VCaP (cell line): ENCODE measurements at regions not wholly inside any gene's neighbourhood (a gene's known extent, or its start where the extent isn't known, plus 50 kb on each side); places are given as distances from the start of the nearest gene placed in this dataset.

Experiments
- H3K27ac ChIP-seq: fragments of 450-650 bp; 2 replicates; pipeline ENCODE4 v1.5.1; 2017
- TF ChIP-seq, protein P1 (sequence below): fragments of 450-650 bp; conservative IDR thresholded peaks from 2 replicates; pipeline ENCODE4 v1.5.1; 2017; ENCODE audit warnings: mild to moderate bottlenecking, moderate library complexity

DNA sequence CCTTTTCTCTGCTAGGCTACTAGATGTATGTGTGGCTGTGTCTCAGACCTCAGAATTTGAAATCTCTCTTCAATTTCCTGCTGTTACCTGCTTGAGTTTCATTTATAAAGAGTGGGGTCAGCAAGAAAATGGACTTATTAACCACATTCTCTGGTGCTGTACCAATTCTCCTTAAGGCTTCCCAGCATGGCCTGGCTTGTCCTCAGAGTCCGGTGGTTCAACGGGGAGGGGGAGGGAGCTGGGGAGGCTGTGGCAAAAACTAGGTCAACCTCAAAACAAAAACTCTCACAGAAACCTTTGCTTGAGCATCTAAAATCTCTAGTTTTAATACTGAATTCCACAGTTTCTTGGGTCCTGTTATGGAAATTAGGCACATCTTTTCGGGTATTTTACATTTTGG is 389.1 kb upstream of the COBL start:
- TF ChIP-seq, protein P1, sequence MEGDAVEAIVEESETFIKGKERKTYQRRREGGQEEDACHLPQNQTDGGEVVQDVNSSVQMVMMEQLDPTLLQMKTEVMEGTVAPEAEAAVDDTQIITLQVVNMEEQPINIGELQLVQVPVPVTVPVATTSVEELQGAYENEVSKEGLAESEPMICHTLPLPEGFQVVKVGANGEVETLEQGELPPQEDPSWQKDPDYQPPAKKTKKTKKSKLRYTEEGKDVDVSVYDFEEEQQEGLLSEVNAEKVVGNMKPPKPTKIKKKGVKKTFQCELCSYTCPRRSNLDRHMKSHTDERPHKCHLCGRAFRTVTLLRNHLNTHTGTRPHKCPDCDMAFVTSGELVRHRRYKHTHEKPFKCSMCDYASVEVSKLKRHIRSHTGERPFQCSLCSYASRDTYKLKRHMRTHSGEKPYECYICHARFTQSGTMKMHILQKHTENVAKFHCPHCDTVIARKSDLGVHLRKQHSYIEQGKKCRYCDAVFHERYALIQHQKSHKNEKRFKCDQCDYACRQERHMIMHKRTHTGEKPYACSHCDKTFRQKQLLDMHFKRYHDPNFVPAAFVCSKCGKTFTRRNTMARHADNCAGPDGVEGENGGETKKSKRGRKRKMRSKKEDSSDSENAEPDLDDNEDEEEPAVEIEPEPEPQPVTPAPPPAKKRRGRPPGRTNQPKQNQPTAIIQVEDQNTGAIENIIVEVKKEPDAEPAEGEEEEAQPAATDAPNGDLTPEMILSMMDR: no peak
- no peak overlapping the region for H3K27ac ChIP-seq

DNA sequence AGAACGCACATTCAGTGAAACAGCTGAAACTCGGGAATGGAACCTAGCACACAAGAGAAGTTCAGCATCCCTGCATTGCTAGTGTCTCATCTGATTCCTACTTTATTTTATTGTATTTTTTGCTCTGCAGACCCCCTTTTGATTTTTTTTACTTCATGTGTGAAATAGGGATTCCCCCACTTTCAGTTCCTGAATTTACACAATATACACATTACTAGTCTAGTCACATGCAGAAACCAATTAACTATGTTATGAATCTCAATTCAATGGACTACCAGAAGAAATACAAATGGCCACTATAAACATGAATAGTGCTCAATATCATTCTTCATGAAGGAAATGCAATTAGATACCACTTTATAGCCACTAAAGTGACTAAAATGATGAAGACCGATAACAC is 386.1 kb upstream of the COBL start:
- no peak overlapping the region for H3K27ac ChIP-seq
- TF ChIP-seq, protein P1: no peak

DNA sequence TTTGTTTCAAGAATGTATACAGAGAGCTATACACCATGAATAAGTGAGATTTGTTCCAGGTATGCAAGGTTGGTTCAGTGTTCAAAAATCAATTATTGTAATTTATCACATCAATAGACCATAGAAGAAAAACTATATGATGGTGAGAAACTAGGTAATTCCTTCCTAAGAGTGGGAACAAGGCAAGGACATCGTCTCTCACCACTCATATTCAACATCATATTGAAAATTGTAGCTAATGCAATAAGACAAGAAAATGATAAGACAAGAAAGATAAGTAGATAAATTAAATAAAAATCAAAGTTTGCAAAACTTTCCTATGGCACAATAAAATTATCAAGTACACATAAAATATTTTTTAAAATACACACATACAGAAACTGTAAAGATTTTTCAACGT is 385.3 kb upstream of the COBL start:
- TF ChIP-seq, protein P1: no peak
- no peak overlapping the region for H3K27ac ChIP-seq

DNA sequence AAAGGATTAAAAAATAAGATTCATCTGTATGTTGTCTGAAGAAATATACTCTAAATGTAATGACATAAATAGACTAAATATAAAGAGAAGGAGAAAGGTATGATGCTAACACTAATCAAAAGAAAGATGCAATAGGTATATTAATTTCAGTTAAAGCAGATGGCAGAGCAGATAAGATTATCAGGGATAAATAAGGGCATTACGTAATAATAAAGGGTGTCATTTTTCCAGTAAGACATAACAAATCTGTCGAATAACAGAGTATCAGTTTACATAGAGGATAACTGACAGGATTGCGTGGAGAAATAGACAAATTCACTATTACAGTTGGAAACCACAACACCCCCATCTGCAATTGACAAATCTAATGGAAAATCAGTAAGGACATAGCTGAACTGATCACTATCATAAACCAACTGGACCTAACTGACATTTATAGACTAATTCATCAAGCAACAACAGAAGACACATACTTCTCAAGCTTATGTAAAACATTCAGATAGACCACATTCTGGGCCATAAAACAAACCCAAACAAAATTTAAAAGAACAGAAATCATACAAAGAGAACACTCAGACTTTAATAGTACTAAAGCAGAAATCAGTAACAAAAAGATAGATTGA is 384.1 kb upstream of the COBL start:
- H3K27ac ChIP-seq: no peak overlapping the region
- TF ChIP-seq, protein P1: no peak

DNA sequence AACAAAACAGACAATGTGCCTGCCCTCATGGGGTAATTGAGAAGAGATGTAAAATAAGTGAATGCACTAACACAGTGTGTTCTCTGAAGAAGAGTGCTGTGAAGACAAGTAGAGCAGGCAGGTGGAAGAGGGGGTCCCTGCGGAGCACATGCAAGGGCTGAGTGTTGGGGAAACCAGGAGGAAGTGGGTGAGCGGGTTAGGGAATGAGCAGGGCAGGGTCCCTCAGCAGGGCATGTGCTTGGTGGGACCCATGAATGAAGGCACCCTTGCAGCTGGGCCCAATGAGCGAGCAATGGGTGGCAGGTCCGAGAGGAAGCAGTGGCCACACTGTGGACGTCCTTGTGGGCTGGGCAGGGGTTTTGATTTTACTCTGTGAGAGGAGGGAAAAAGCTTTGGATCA is 376.6 kb upstream of the COBL start:
- no peak overlapping the region for H3K27ac ChIP-seq
- TF ChIP-seq, protein P1: no peak

DNA sequence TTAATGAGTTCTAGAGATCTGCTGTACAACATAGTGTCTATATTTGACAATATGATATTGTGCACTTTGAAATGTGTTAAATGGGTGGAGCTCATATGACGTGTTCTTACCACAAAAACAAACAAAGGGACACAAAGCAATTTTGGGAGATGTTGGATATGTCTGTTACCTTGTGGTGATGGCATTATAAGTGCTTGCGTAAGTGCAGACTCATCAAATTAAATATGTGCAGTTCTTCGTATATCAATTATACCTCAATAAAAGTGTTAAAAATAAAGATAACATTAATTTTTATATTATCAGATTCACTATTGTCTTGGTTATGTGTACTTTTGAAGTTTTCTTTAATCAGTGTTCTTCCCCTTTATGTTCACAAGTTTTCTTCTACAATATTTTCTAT is 372.9 kb upstream of the COBL start:
- no peak overlapping the region for H3K27ac ChIP-seq
- TF ChIP-seq, protein P1: no peak

DNA sequence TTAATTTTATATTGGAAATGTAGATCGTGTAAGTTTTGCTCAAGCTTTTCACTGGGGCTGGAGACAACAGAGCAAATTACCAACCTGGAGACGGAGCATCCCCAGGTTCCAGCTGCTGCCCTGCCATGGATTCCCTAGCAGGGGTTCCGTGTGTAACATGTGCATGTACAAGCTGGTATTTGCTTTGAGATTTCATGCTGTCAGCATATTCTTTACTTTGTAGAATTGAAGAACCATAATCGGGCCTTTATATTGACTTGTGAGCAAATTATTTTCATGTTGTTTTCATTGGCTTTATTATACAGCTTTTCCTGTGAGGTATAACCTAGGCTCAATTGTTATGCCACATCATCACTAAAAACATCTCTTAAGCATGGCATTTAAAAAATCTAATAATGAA is 369.2 kb upstream of the COBL start:
- TF ChIP-seq, protein P1: no peak
- H3K27ac ChIP-seq: no peak overlapping the region
